ENCODE measurements at regions not wholly inside any gene's neighbourhood (a gene's known extent, or its start where the extent isn't known, plus 50 kb on each side); places are given as distances from the start of the nearest gene placed in this dataset.

- no peak overlapping the region for H3K4me3 Mint-ChIP-seq
- peaks cover 4% of the 10 kb centered on the region for H3K27me3 Mint-ChIP-seq (ENCODE audit: low read depth)
- peaks cover 11% of the 10 kb centered on the region for H3K9me3 Mint-ChIP-seq
- TF ChIP-seq CTCF (IDR thresholded peaks at IDR 0.05; ENCODE audit: unreplicated experiment in 3 of 3) = no peak
- H3K27ac Mint-ChIP-seq = no peak overlapping the region
- no peaks in the 10 kb centered on the region for H3K36me3 Mint-ChIP-seq (ENCODE audit: low read depth)
- no peaks in the 10 kb centered on the region for H3K4me1 Mint-ChIP-seq
These were observed 96.9 kb upstream of the KCNJ16 start for GRCh38 chr17:69978056-69978646.

GRCh38 chr17:69981441-69981840 is 93.6 kb upstream of the KCNJ16 start:
- no peak for TF ChIP-seq CTCF (IDR thresholded peaks at IDR 0.05; ENCODE audit: unreplicated experiment in 3 of 3)
- Mint-ChIP-seq H3K9me3 (peaks cover 8% of the 10 kb centered on the region), H3K4me1 (no peaks in the 10 kb centered on the region), H3K36me3 (ENCODE audit: low read depth) (no peaks in the 10 kb centered on the region), H3K4me3 (no peak overlapping the region), H3K27me3 (ENCODE audit: low read depth) (peaks cover 4% of the 10 kb centered on the region), H3K27ac (no peak overlapping the region)

- TF ChIP-seq CTCF (IDR thresholded peaks at IDR 0.05; ENCODE audit: unreplicated experiment in 3 of 3) = no peak
- H3K4me3 Mint-ChIP-seq = no peak overlapping the region
- peaks cover 21% of the 10 kb centered on the region for H3K4me1 Mint-ChIP-seq
- no peaks in the 10 kb centered on the region for H3K36me3 Mint-ChIP-seq (ENCODE audit: low read depth)
- no peak overlapping the region for H3K27ac Mint-ChIP-seq
- peaks cover 3% of the 10 kb centered on the region for H3K9me3 Mint-ChIP-seq
- no peaks in the 10 kb centered on the region for H3K27me3 Mint-ChIP-seq (ENCODE audit: low read depth)
These were observed 79.5 kb upstream of the KCNJ16 start for GRCh38 chr17:69995476-69995875.

- Mint-ChIP-seq H3K27me3 (ENCODE audit: low read depth) (no peaks in the 10 kb centered on the region), H3K36me3 (ENCODE audit: low read depth) (no peaks in the 10 kb centered on the region), H3K4me3 (no peak overlapping the region), H3K27ac (no peak overlapping the region), H3K4me1 (peaks cover 10% of the 10 kb centered on the region), H3K9me3 (peaks cover 3% of the 10 kb centered on the region)
- no peak for TF ChIP-seq CTCF (IDR thresholded peaks at IDR 0.05; ENCODE audit: unreplicated experiment in 3 of 3)
These were observed 77.7 kb upstream of the KCNJ16 start for GRCh38 chr17:69997332-69997731.

GRCh38 chr17:69999253-69999652 is 75.8 kb upstream of the KCNJ16 start:
- no peak for TF ChIP-seq CTCF (IDR thresholded peaks at IDR 0.05; ENCODE audit: unreplicated experiment in 3 of 3)
- Mint-ChIP-seq H3K4me3 (no peak overlapping the region), H3K36me3 (ENCODE audit: low read depth) (no peaks in the 10 kb centered on the region), H3K27me3 (ENCODE audit: low read depth) (no peaks in the 10 kb centered on the region), H3K4me1 (no peaks in the 10 kb centered on the region), H3K27ac (no peak overlapping the region), H3K9me3 (no peaks in the 10 kb centered on the region)

GRCh38 chr17:70006159-70006558 is 68.9 kb upstream of the KCNJ16 start:
- Mint-ChIP-seq H3K27ac (no peak overlapping the region), H3K9me3 (peaks cover 5% of the 10 kb centered on the region), H3K36me3 (ENCODE audit: low read depth) (no peaks in the 10 kb centered on the region), H3K4me3 (no peak overlapping the region), H3K4me1 (no peaks in the 10 kb centered on the region), H3K27me3 (ENCODE audit: low read depth) (no peaks in the 10 kb centered on the region)
- no peak for TF ChIP-seq CTCF (IDR thresholded peaks at IDR 0.05; ENCODE audit: unreplicated experiment in 3 of 3)

Data from nephron (organoid).